Nephron (organoid): ENCODE measurements at regions not wholly inside any gene's neighbourhood (a gene's known extent, or its start where the extent isn't known, plus 50 kb on each side); places are given as distances from the start of the nearest gene placed in this dataset.
"Not testable (repeated sequence)": the region's sequence is repeated elsewhere in the genome, so short reads cannot be mapped to it uniquely, and the experiment has no call there.

ENCODE experiments used
- H3K27ac Mint-ChIP-seq, 3 experiments: 2 replicates each; pipeline ENCODE4 v1.8.0; 2020; ENCODE audit warnings: mixed read lengths in 3 of 3, mild to moderate bottlenecking in 2 of 3, moderate library complexity in 1 of 3
- H3K27me3 Mint-ChIP-seq: 2 replicates; pipeline ENCODE4 v1.8.0; 2021; ENCODE audit warnings: low read depth, mild to moderate bottlenecking, moderate library complexity, mixed read lengths
- H3K36me3 Mint-ChIP-seq: 2 replicates; pipeline ENCODE4 v1.8.0; 2020; ENCODE audit warnings: low read depth, mixed read lengths
- H3K4me1 Mint-ChIP-seq: 2 replicates; pipeline ENCODE4 v1.8.0; 2020; ENCODE audit warnings: mixed read lengths
- H3K4me3 Mint-ChIP-seq, 3 experiments: 2 replicates each; pipeline ENCODE4 v1.8.0; 2020; ENCODE audit warnings: mild to moderate bottlenecking in 3 of 3, mixed read lengths in 3 of 3, moderate library complexity in 2 of 3
- H3K9me3 Mint-ChIP-seq: 2 replicates; pipeline ENCODE4 v1.8.0; 2020; ENCODE audit warnings: mixed read lengths
- CTCF ChIP-seq, 3 experiments: fragments of 200-600 bp; sonication (generic); IDR thresholded peaks; one replicate each; pipeline ENCODE4 v1.5.0; 2021; ENCODE audit warnings: antibody characterized with exemption in 3 of 3; ENCODE audit not compliant: unreplicated experiment in 3 of 3

- no peaks in the 10 kb centered on the region for H3K36me3 Mint-ChIP-seq
- no peak overlapping the region for H3K27ac Mint-ChIP-seq
- no peaks in the 10 kb centered on the region for H3K4me1 Mint-ChIP-seq
- no peaks in the 10 kb centered on the region for H3K9me3 Mint-ChIP-seq
- no peak overlapping the region for H3K4me3 Mint-ChIP-seq
- TF ChIP-seq CTCF (IDR thresholded peaks at IDR 0.05; ENCODE audit: unreplicated experiment in 3 of 3) = peak; percentile 89 to 91 (median 91)
- peaks cover 6% of the 10 kb centered on the region for H3K27me3 Mint-ChIP-seq
Observed at GRCh38 chr4:27684610-27685011, 824.0 kb downstream of the STIM2 start.

- Mint-ChIP-seq H3K4me3 (no peak overlapping the region), H3K36me3 (no peaks in the 10 kb centered on the region), H3K9me3 (no peaks in the 10 kb centered on the region), H3K4me1 (no peaks in the 10 kb centered on the region), H3K27ac (no peak overlapping the region), H3K27me3 (peaks cover 6% of the 10 kb centered on the region)
- TF ChIP-seq CTCF (IDR thresholded peaks at IDR 0.05; ENCODE audit: unreplicated experiment in 3 of 3) = no peak
Observed at GRCh38 chr4:27685091-27685490, 824.5 kb downstream of the STIM2 start.

GRCh38 chr4:27685947-27686346 lies 825.3 kb downstream of the STIM2 start:
- Mint-ChIP-seq H3K9me3 (no peaks in the 10 kb centered on the region), H3K4me3 (no peak overlapping the region), H3K36me3 (no peaks in the 10 kb centered on the region), H3K27ac (no peak overlapping the region), H3K4me1 (no peaks in the 10 kb centered on the region), H3K27me3 (peaks cover 6% of the 10 kb centered on the region)
- TF ChIP-seq CTCF (IDR thresholded peaks at IDR 0.05; ENCODE audit: unreplicated experiment in 3 of 3) = no peak

GRCh38 chr4:27692158-27692557 lies 831.5 kb downstream of the STIM2 start:
- no peak overlapping the region for H3K27ac Mint-ChIP-seq
- peak; percentile 26 to 51 (median 43) for TF ChIP-seq CTCF (IDR thresholded peaks at IDR 0.05; ENCODE audit: unreplicated experiment in 3 of 3)
- no peaks in the 10 kb centered on the region for H3K4me1 Mint-ChIP-seq
- no peak overlapping the region for H3K4me3 Mint-ChIP-seq
- H3K9me3 Mint-ChIP-seq = no peaks in the 10 kb centered on the region
- no peaks in the 10 kb centered on the region for H3K36me3 Mint-ChIP-seq
- no peaks in the 10 kb centered on the region for H3K27me3 Mint-ChIP-seq

- Mint-ChIP-seq H3K36me3 (no peaks in the 10 kb centered on the region), H3K4me3 (no peak overlapping the region), H3K9me3 (no peaks in the 10 kb centered on the region), H3K4me1 (no peaks in the 10 kb centered on the region), H3K27ac (no peak overlapping the region), H3K27me3 (no peaks in the 10 kb centered on the region)
- TF ChIP-seq CTCF (IDR thresholded peaks at IDR 0.05; ENCODE audit: unreplicated experiment in 3 of 3) = no peak
Observed at GRCh38 chr4:27692868-27693634, 832.4 kb downstream of the STIM2 start.

- not testable (repeated sequence) for H3K4me1 Mint-ChIP-seq, H3K27me3 Mint-ChIP-seq, H3K4me3 Mint-ChIP-seq, H3K27ac Mint-ChIP-seq, H3K36me3 Mint-ChIP-seq, H3K9me3 Mint-ChIP-seq
Observed at GRCh38 chr4:27696257-27696656, 835.6 kb downstream of the STIM2 start.
